GM19025 (cell line): ENCODE measurements at regions not wholly inside any gene's neighbourhood (a gene's known extent, or its start where the extent isn't known, plus 50 kb on each side); places are given as distances from the start of the nearest gene placed in this dataset.

Source experiments
- ATAC-seq: cut with Tn5 transposase; IDR thresholded peaks from one replicate; pipeline ENCODE4 v1.9.1; 2021; ENCODE audit warnings: mild to moderate bottlenecking, low read depth, moderate library complexity; ENCODE audit not compliant: unreplicated experiment

GRCh38 chr6:169905041-169905807 lies 153.8 kb downstream of the ERMARD start:
- no peak for ATAC-seq

GRCh38 chr6:169904051-169904922 lies 152.9 kb downstream of the ERMARD start:
- no peak for ATAC-seq

- no peak for ATAC-seq
These were observed 151.7 kb downstream of the ERMARD start for GRCh38 chr6:169903122-169903521.

GRCh38 chr6:169902604-169903003 lies 151.2 kb downstream of the ERMARD start:
- no peak for ATAC-seq

- no peak for ATAC-seq
These were observed 150.6 kb downstream of the ERMARD start for GRCh38 chr6:169902070-169902469.

- no peak for ATAC-seq
These were observed 148.2 kb downstream of the ERMARD start for GRCh38 chr6:169899481-169900145.

GRCh38 chr6:169898788-169899480 lies 147.5 kb downstream of the ERMARD start:
- no peak for ATAC-seq

GRCh38 chr6:169897601-169898358 lies 146.4 kb downstream of the ERMARD start:
- no peak for ATAC-seq

- no peak for ATAC-seq
These were observed 145.5 kb downstream of the ERMARD start for GRCh38 chr6:169896826-169897456.

- no peak for ATAC-seq
These were observed 144.7 kb downstream of the ERMARD start for GRCh38 chr6:169895926-169896761.

GRCh38 chr6:169895000-169895759 lies 143.8 kb downstream of the ERMARD start:
- no peak for ATAC-seq

GRCh38 chr6:169894377-169894960 lies 143.0 kb downstream of the ERMARD start:
- ATAC-seq, result no peak

- ATAC-seq, result no peak
These were observed 142.2 kb downstream of the ERMARD start for GRCh38 chr6:169893624-169894023.

- ATAC-seq, result no peak
These were observed 140.4 kb downstream of the ERMARD start for GRCh38 chr6:169891846-169892245.

GRCh38 chr6:169891421-169891820 lies 140.0 kb downstream of the ERMARD start:
- ATAC-seq, result no peak

GRCh38 chr6:169890901-169891300 lies 139.5 kb downstream of the ERMARD start:
- ATAC-seq, result no peak

- ATAC-seq, result no peak
These were observed 138.6 kb downstream of the ERMARD start for GRCh38 chr6:169890049-169890448.
